ENCODE measurements at regions not wholly inside any gene's neighbourhood (a gene's known extent, or its start where the extent isn't known, plus 50 kb on each side); places are given as distances from the start of the nearest gene placed in this dataset.

GRCh38 chr20:22504829-22505377 is 79.5 kb downstream of the FOXA2 start:
- DNase-seq, result no peak

- no peak for DNase-seq
Measured at GRCh38 chr20:22503577-22503976, 80.8 kb downstream of the FOXA2 start.

- no peak for DNase-seq
Measured at GRCh38 chr20:22502731-22503191, 81.6 kb downstream of the FOXA2 start.

GRCh38 chr20:22501566-22502344 is 82.6 kb downstream of the FOXA2 start:
- DNase-seq, result no peak

- DNase-seq, result no peak
Measured at GRCh38 chr20:22501034-22501433, 83.3 kb downstream of the FOXA2 start.

- no peak for DNase-seq
Measured at GRCh38 chr20:22499515-22500166, 84.7 kb downstream of the FOXA2 start.

GRCh38 chr20:22496817-22497216 is 87.6 kb downstream of the FOXA2 start:
- no peak for DNase-seq

- DNase-seq, result no peak
Measured at GRCh38 chr20:22495789-22496188, 88.6 kb downstream of the FOXA2 start.

- DNase-seq, result no peak
Measured at GRCh38 chr20:22495172-22495571, 89.2 kb downstream of the FOXA2 start.

GRCh38 chr20:22492497-22492896 is 91.9 kb downstream of the FOXA2 start:
- no peak for DNase-seq

GRCh38 chr20:22491194-22491505 is 93.2 kb downstream of the FOXA2 start:
- no peak for DNase-seq

GRCh38 chr20:22490287-22491193 is 93.8 kb downstream of the FOXA2 start:
- no peak for DNase-seq

GRCh38 chr20:22489626-22490286 is 94.6 kb downstream of the FOXA2 start:
- no peak for DNase-seq

- no peak for DNase-seq
Measured at GRCh38 chr20:22480336-22480735, 104.0 kb downstream of the FOXA2 start.

GRCh38 chr20:22475662-22476061 is 108.7 kb downstream of the FOXA2 start:
- no peak for DNase-seq

- DNase-seq, result no peak
Measured at GRCh38 chr20:22474224-22474623, 110.1 kb downstream of the FOXA2 start.

GRCh38 chr20:22473293-22473692 is 111.1 kb downstream of the FOXA2 start:
- DNase-seq, result no peak

- DNase-seq, result no peak
Measured at GRCh38 chr20:22472447-22473100, 111.8 kb downstream of the FOXA2 start.

- no peak for DNase-seq
Measured at GRCh38 chr20:22471156-22471836, 113.1 kb downstream of the FOXA2 start.

- no peak for DNase-seq
Measured at GRCh38 chr20:22470620-22471026, 113.7 kb downstream of the FOXA2 start.

- DNase-seq, result no peak
Measured at GRCh38 chr20:22466447-22467171, 117.8 kb downstream of the FOXA2 start.
